Stimulated activated CD8-positive, alpha-beta memory T cell treated with anti-CD3 and anti-CD28 coated beads, Interleukin-7, amount 100 ng/mL, for 48 hours (primary cell): ENCODE measurements at regions not wholly inside any gene's neighbourhood (a gene's known extent, or its start where the extent isn't known, plus 50 kb on each side); places are given as distances from the start of the nearest gene placed in this dataset.

ENCODE experiments used
- DNase-seq, 2 donors: peaks; one replicate each; pipeline ENCODE4 v3.0.0-alpha.2; 2020; ENCODE audit warnings: low read depth in 1 of 2; ENCODE audit errors: extremely low read depth in 1 of 2

DNA sequence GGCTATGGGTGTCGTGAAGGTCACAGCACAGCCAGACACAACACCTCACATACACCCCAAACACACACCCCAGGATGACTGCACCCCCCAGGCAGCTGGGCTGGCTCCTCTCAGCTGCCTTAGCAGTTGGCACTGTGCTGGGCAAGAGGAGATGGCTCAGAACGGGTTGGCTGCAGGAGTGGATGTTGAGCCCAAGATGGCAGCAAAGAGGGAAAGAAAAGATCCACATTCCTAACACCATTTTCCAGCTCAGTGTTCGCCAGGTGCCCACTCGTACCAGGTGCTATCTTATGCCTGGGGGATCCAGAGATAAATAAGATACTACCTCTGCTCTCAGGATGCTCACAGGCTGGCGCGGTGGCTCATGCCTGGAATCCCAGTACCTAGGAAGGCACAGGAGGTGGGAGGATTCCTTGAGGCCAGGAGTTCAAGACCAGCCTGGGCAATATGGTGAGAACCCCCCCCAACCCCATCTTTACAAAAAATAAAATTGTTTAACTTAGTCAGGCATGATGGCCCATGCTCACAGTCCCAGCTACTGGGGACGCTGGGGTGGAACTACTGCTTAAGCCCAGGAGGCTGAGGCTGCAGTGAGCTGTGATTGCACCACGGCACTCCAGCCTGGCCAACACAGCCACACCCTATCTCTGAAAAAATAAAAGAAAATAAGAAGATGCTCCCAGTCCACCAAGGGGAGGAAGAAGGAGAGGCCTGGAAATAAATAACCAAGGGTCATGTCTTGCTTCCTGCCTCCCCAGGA, 89.7 kb upstream of the ZNF507 start:
- no peak for DNase-seq

DNA sequence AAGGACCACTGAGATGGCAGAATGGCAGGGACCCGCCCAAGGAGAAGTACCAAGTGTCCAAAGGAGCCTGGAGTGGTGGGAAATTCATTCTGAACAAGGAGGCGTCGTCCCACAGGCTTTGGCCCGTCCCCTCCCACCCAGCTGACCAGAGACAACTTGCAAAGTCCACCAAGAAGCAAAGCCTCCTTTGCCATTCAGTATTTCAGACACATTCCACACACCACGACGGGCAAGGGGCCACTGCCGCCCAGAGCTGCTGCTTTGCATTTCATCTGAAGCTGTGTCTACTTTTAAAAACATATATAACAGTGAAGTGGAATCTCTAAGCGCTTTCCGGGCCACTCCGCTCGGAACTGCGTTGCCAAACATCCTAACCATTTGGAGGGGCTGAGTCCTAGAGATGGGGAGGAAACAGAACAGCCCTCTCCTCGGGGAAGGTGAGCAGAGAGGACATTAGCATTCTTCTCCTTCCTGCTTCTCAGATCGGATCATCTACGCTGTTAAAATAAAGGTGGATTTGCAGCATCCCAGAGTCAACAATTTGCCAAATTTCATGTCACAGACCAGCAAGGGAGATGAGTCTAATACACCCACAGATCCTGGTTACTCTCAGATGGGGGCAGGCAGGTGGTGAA, 89.0 kb upstream of the ZNF507 start:
- DNase-seq = no peak

DNA sequence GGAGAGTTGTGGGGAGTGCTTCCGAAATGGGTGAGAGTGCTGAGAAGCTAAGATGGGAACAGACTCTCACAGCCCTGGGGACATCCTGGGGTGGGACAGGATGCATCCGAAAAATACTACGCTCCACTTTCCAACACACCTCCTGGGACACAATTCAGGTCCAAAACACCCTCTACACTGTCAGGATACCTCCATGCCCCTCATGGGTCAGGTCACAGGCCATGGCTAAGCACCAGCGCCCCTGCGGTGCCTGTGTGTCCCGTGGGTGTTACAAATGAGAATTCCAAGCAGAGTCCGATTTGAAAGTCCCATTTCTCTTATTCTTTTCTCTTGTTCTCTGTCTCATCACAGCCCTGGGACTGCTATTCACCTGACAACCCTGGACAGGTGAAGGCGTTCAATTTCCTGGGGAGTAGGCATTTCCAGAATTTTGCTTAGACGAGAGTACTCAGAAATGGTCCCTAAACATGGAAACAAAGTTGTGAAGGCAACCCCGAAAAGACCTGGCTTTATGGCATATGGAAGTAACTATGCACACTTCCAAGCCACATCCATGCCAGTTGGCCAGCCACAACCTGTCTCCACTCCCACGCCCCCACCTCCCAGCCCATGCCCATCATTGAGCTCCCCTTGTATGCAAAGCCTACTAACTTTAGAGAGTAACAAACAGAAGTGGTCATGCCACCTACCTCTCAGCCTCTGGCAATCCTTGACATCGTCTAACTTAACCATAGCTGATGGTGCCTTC, 87.9 kb upstream of the ZNF507 start:
- DNase-seq = no peak

DNA sequence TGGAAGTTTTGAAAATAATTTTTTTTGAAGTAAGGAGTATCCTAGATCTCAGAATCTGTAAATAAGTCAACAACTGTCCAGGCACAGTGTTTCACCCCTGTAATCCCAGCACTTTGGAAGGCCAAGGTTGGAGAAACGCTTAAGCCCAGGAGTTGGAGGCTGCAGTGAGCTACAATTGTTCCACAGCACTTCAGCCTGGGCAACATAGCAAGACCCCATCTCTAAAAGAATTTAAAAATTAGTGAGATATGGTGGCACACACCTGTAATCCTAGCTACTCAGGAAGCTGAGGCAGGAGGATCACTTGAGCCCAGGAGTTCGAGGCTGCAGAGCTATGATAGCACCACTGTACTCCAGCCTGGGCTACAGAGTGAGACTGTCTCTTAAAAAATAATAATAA, 87.2 kb upstream of the ZNF507 start:
- no peak for DNase-seq

DNA sequence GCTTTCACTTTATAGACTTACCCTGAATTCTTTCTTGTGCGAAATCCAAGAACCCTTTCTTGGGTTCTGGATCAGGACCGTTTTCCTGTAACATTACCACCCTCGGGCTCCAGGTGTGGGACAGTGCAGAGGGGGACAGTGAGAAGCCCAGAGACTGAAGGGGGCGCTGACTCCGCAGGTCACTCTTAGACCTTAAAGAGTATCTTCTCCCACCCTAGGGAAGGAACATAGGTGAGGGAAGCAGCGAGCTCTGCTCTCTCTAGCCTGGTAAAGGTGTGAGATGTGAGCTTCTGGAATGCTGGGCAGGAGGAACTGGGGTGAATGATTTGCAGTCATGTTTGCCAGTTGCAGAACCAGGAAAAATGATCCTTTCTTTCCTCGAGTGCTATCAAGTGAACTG, 80.8 kb upstream of the ZNF507 start:
- DNase-seq = no peak

DNA sequence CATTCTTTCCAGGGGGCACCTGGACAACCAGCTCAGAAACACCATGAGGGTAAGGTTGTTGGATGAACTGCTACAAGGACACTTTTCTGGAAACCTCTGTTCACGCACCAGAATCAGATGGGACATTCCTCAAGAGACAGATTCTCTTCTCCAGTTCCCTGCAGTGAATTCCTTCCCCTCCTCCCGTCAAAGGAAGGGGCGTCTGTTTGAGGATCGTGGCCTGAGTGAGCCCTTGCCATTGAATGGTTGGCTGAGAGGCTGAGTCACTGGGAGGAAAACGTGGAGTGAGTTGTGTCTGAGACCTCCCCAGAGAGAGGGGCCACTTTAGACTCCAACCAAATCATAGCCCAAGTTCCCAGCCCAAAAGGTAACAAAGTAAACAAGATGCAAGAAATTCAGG, 79.4 kb upstream of the ZNF507 start:
- DNase-seq = no peak

DNA sequence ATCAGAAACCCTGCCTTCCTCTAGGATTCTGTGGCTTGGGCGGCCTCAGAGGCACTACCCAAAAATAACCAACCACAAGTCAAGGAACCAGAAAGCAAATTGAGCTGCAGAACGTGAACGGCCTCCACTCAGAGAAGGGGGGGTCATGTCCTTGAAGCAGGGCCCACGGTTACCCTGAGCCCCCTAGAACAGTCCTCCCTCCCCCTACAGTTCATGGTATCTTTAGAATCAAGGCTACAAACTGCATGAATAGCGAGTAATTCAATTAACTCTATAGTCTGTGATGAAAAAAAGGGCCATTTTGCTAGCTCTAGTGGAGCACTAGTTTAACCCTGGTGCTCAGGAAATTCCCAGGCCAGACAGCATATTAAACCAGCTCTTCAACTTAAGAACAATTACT, 79.0 kb upstream of the ZNF507 start:
- no peak for DNase-seq

DNA sequence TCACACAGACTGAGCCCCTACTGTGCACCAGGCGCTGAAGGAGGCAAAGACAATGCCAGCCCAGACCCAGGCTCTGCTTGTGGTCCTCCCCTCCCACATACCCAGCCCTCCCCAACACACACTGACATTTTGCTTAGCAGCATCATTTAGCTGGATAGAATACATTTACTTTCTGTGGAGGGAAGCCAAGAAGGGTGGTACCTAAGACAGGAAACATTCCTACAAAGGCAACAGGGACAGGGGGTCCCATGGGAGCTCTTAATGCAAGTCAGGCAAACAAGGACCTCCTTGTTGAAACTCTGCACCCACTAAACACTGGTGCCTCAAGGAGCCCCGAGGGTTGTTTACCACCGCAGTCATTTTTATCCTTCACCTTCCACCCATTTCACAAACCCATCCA, 77.0 kb upstream of the ZNF507 start:
- DNase-seq = no peak

DNA sequence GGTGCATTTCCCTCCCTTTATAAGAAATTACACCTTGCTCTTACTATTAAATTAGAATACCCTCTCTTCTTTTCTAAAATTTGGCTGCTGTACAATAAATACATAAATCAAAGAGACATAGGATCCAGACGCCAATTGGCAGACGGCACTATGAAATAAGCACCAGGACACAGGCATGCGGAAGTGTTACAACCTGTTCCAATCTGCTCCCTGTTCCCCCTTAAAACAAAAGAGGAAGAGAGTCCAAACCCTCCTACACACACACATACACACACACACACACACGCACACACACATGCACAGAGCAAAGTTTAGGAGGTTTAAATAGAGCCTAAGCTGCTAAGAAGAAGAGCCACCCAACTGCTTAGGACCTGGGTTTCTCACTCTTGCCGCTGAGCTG, 75.6 kb upstream of the ZNF507 start:
- DNase-seq = no peak

DNA sequence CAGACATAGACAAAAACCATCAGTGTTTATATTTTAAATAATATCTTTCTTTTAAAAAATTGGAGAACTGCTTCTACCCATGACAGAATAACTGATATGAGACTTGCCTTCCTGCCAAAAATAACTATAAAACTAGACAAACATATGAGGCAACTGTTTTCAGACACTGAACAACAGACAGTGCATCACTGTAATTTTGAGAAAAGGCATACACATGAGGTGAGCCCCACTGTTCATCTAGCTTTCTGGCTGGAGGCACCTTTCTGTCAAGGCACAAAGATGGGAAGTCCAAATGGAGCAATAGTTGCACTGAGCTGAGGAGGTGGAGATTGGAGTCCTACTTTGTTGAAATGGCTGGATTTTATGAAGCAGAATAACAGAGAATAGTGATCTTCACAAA, 71.9 kb upstream of the ZNF507 start:
- DNase-seq = no peak

DNA sequence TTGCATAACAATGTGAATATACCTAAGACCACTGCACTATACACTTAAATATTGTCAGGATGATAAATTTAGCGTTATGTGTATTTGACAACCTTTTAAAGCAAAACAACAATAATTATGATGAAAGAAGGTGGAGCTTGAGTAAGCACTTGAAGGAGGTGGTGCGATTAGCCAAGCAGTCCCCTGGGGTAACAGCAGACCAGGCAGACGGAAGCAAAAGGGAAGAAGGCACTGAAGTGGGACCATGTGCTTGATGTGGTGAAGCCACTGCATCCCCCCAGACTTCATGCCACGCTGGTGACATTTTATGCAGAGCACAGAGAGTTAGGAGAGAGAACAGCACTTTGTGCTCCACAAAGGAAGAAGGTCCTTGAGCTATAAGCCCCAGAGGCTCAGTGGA, 58.3 kb upstream of the ZNF507 start:
- no peak for DNase-seq

DNA sequence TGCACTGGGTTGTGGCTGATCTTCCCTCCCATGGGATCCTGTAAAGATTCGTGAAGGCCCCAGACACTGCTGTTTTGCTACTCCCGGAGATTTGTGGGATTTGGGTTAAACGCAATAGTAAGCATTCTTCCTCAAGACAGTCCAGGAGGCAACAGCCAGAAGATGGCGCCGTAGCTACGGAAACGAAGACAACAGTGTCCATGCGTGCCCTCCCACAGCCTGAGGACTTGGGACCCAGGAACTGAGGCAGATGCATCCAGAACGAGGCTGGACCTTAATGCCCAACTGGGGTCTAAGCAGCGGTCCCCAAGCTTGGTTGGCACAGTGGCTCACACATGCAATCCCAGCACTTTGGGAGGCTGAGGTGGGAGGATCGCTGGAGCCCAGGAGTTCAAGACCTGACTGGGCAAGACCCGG, 57.6 kb upstream of the ZNF507 start:
- DNase-seq = peak in 1 of 2 donors; percentile 3

DNA sequence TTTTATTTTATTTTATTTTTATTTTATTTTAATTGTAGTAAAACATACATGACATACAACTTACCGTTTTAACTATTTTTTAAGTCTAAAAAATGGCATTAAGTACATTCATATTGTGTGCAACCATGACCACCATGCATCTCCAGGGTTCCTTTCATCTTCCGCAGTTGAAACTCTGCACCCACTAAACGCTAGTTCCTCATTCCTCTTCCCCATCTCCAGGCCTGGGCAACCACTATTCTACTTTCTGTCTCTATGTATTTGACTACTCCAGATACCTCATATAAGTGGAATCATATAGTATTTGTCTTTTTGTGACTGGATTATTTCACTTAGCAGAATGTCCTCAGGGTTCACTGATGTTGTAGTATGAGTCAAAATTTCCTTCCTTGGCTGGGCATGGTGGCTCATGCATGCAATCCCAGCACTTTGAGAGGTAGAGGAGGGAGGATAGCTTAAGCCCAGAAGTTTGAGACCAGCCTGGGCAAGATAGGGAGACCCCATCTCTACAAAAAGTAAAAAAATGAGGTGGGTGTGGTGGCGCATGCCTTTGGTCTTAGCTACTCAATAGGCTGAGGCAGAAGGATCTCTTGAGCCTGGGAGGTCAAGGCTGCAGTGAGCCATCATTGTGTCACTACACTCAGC, 55.7 kb upstream of the ZNF507 start:
- DNase-seq = no peak

DNA sequence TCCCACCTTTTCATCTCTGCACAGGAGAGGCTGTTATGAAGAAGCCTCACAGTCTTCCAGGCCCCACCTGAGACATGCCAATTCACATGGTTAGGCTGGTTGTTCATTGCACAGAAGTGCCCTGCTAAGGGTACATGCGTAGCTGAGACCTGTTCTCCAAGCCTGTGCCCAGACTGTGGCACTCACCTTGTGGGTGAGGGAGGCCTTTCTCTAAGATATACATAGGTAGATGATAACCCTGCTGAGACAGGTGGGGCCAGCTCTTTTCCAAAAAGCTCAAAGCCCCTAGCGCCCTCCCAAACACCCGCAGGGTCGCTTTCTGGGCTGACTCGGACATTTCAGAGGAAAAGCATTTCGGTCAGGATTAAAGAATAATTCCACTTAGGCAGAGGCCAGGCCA, 53.5 kb upstream of the ZNF507 start:
- DNase-seq = no peak

DNA sequence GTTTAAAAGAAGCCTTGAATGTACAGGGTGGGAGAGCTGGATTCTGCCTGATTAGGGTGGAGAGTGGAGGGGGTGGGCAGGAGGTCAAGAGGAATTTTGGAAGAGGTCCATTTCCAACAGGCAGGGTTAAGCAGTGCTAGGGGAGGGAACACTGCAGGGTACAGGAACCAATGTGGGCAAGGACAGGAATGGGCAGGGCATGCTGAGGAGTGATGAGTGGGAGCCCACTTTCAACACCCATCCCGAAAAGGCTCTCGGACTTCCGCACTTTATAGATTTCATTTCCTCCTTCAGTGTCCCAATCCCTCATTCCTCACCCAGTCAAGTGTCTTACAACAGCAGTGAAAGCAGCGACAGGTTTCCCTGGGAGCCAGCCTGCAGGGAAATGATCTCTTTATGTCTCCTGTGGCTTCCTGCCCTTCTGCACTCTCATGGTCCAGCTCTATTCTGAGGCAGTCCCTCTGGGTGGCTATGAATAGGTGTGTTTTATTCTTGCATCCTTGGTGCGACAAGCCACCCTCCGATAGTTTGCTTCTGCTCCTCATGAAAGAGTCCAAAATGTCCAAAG, 50.5 kb upstream of the ZNF507 start:
- no peak for DNase-seq
